Uterus (tissue), 2 donors: ENCODE measurements at regions not wholly inside any gene's neighbourhood (a gene's known extent, or its start where the extent isn't known, plus 50 kb on each side); places are given as distances from the start of the nearest gene placed in this dataset.
"Not testable (repeated sequence)": the region's sequence is repeated elsewhere in the genome, so short reads cannot be mapped to it uniquely, and the experiment has no call there.

Source experiments
- POLR2A ChIP-seq, 2 donors: fragments of 450-650 bp; IDR thresholded peaks; one replicate each; pipeline ENCODE4 v1.6.1; 2016; ENCODE audit warnings: antibody characterized with exemption in 2 of 2, mild to moderate bottlenecking in 1 of 2, moderate library complexity in 1 of 2
- TF ChIP-seq, protein P1 (sequence below), 4 experiments: fragments of 200-600 bp in 2 of 4; fragments of 450-650 bp in 2 of 4; sonication (generic) in 2 of 4; IDR thresholded peaks; one replicate each; pipeline ENCODE4 v1.5.1; 2016 to 2019; ENCODE audit warnings: antibody characterized with exemption in 4 of 4, mild to moderate bottlenecking in 2 of 4, moderate library complexity in 1 of 4

DNA sequence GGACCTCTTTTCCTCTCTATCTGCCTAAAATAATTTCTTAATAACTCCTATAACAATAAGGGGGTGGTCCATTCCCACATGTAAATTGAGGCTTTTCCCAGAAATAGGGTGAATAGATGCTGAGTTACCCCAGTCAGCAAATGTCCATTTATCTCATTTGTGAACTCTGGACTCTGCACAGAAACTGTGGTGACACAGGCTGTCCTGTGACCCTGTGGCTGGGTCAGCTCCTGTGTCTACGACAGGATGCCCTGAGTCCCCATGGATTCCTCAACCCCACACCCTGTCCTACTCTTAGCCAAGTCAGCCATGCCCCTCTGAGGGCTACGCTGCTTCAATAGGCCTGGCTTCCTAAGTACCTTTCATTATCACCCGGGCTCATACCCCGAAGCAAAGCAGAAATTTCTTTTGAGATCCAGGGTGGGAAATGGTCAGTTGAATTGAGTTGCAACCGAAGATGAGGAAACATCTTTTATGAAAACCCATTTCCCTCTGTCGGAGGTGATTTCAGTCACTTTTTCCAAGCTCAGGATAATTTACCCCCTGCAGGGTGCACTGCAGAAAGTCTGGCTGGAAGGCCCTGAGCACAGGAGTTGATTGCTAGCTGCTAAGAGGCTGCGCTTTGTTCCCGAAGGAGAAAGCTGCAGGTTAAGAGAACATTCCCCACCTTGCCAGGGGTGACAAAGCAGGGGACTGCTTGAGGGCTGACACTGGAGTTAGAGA, 89.5 kb upstream of the PRSS12 start:
- TF ChIP-seq, protein P1, sequence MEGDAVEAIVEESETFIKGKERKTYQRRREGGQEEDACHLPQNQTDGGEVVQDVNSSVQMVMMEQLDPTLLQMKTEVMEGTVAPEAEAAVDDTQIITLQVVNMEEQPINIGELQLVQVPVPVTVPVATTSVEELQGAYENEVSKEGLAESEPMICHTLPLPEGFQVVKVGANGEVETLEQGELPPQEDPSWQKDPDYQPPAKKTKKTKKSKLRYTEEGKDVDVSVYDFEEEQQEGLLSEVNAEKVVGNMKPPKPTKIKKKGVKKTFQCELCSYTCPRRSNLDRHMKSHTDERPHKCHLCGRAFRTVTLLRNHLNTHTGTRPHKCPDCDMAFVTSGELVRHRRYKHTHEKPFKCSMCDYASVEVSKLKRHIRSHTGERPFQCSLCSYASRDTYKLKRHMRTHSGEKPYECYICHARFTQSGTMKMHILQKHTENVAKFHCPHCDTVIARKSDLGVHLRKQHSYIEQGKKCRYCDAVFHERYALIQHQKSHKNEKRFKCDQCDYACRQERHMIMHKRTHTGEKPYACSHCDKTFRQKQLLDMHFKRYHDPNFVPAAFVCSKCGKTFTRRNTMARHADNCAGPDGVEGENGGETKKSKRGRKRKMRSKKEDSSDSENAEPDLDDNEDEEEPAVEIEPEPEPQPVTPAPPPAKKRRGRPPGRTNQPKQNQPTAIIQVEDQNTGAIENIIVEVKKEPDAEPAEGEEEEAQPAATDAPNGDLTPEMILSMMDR (IDR thresholded peaks at IDR 0.05), result not testable (repeated sequence)
- TF ChIP-seq POLR2A (IDR thresholded peaks at IDR 0.05), result not testable (repeated sequence)
